HG02571 (cell line): ENCODE measurements at regions not wholly inside any gene's neighbourhood (a gene's known extent, or its start where the extent isn't known, plus 50 kb on each side); places are given as distances from the start of the nearest gene placed in this dataset.

Source experiments
- ATAC-seq: cut with Tn5 transposase; IDR thresholded peaks from one replicate; pipeline ENCODE4 v1.9.1; 2021; ENCODE audit warnings: mild to moderate bottlenecking, moderate library complexity; ENCODE audit not compliant: unreplicated experiment

- no peak for ATAC-seq
These were observed 136.6 kb downstream of the PIK3R1 start for GRCh38 chr5:68352166-68352565.

- no peak for ATAC-seq
These were observed 138.0 kb downstream of the PIK3R1 start for GRCh38 chr5:68353605-68354004.

GRCh38 chr5:68354315-68354714 is 138.8 kb downstream of the PIK3R1 start:
- ATAC-seq: no peak

- ATAC-seq: no peak
These were observed 140.7 kb downstream of the PIK3R1 start for GRCh38 chr5:68356216-68356615.

GRCh38 chr5:68356623-68357022 is 141.1 kb downstream of the PIK3R1 start:
- no peak for ATAC-seq

- no peak for ATAC-seq
These were observed 144.1 kb downstream of the PIK3R1 start for GRCh38 chr5:68359699-68360098.

GRCh38 chr5:68362331-68362730 is 146.8 kb downstream of the PIK3R1 start:
- no peak for ATAC-seq

GRCh38 chr5:68365889-68366288 is 150.3 kb downstream of the PIK3R1 start:
- ATAC-seq: no peak

GRCh38 chr5:68367287-68367686 is 151.7 kb downstream of the PIK3R1 start:
- no peak for ATAC-seq

- ATAC-seq: no peak
These were observed 152.2 kb downstream of the PIK3R1 start for GRCh38 chr5:68367717-68368116.

GRCh38 chr5:68368311-68369022 is 152.9 kb downstream of the PIK3R1 start:
- no peak for ATAC-seq

GRCh38 chr5:68369023-68369359 is 153.4 kb downstream of the PIK3R1 start:
- no peak for ATAC-seq

- peak; percentile 62 for ATAC-seq
These were observed 154.0 kb downstream of the PIK3R1 start for GRCh38 chr5:68369457-68370125.

GRCh38 chr5:68370196-68370595 is 154.6 kb downstream of the PIK3R1 start:
- ATAC-seq: no peak

GRCh38 chr5:68371607-68372006 is 156.1 kb downstream of the PIK3R1 start:
- no peak for ATAC-seq

GRCh38 chr5:68372161-68372560 is 156.6 kb downstream of the PIK3R1 start:
- ATAC-seq: no peak

GRCh38 chr5:68373050-68373449 is 157.5 kb downstream of the PIK3R1 start:
- no peak for ATAC-seq

- ATAC-seq: no peak
These were observed 159.4 kb downstream of the PIK3R1 start for GRCh38 chr5:68374796-68375518.

GRCh38 chr5:68375540-68375939 is 160.0 kb downstream of the PIK3R1 start:
- ATAC-seq: no peak

GRCh38 chr5:68376935-68377334 is 161.4 kb downstream of the PIK3R1 start:
- ATAC-seq: no peak

GRCh38 chr5:68377733-68378132 is 162.2 kb downstream of the PIK3R1 start:
- no peak for ATAC-seq

- peak; percentile 70 for ATAC-seq
These were observed 162.8 kb downstream of the PIK3R1 start for GRCh38 chr5:68378204-68378820.
